Keratinocyte (primary cell): ENCODE measurements at regions not wholly inside any gene's neighbourhood (a gene's known extent, or its start where the extent isn't known, plus 50 kb on each side); places are given as distances from the start of the nearest gene placed in this dataset.

Experiments used
- DNase-seq: peaks from one replicate; pipeline ENCODE4 v3.0.0-alpha.2; 2011; ENCODE audit warnings: low read depth, missing footprints, low spot score
- FAIRE-seq: peaks from 2 replicates; lab custom pipeline; 2011; peaks lifted over from hg19 to GRCh38; lab: Jason Lieb, UNC
- H2AFZ ChIP-seq: 2 replicates; pipeline ENCODE4 v1.6.0; 2012; ENCODE audit warnings: low read length, control low read depth, inconsistent platforms; ENCODE audit not compliant: control insufficient read depth
- H3K27ac ChIP-seq: 2 replicates; pipeline ENCODE4 v1.5.1; 2011; ENCODE audit warnings: low read length; ENCODE audit not compliant: control insufficient read depth, insufficient read depth
- H3K27me3 ChIP-seq: 3 replicates; pipeline ENCODE4 v1.6.0; 2011; ENCODE audit warnings: low read length; ENCODE audit not compliant: control insufficient read depth, insufficient read depth; ENCODE audit errors: extremely low read depth
- H3K36me3 ChIP-seq, 2 experiments: 2 replicates in 1 of 2; 3 replicates in 1 of 2; pipeline ENCODE4 v1.5.1; 2011; ENCODE audit warnings: low read length in 2 of 2, mild to moderate bottlenecking in 1 of 2; ENCODE audit not compliant: control insufficient read depth in 2 of 2, insufficient read depth in 2 of 2; ENCODE audit errors: extremely low read depth in 1 of 2
- H3K4me1 ChIP-seq: 3 replicates; pipeline ENCODE4 v1.5.1; 2011; ENCODE audit warnings: low read length; ENCODE audit not compliant: control insufficient read depth, insufficient read depth; ENCODE audit errors: extremely low read depth
- H3K4me2 ChIP-seq: 3 replicates; pipeline ENCODE4 v1.6.0; 2011; ENCODE audit warnings: low read depth, low read length; ENCODE audit not compliant: control insufficient read depth, insufficient read depth; ENCODE audit errors: extremely low read depth
- H3K4me3 ChIP-seq, 3 experiments: fragments of 200-600 bp in 1 of 3; sonication (generic) in 1 of 3; 2 replicates in 2 of 3; 3 replicates in 1 of 3; pipeline ENCODE4 v1.5.1; 2011 to 2016; ENCODE audit warnings: low read length in 3 of 3, mild to moderate bottlenecking in 3 of 3, control low read depth in 2 of 3, inconsistent platforms in 1 of 3, low read depth in 1 of 3, mixed read lengths in 1 of 3, mixed run types in 1 of 3, moderate library complexity in 1 of 3; ENCODE audit not compliant: control insufficient read depth in 2 of 3, insufficient read depth in 2 of 3; ENCODE audit errors: extremely low read depth in 1 of 3
- H3K79me2 ChIP-seq: 2 replicates; pipeline ENCODE4 v1.6.0; 2012; ENCODE audit warnings: low read length; ENCODE audit not compliant: control insufficient read depth, insufficient read depth
- H3K9ac ChIP-seq: 3 replicates; pipeline ENCODE4 v1.6.0; 2011; ENCODE audit warnings: low read length; ENCODE audit not compliant: control insufficient read depth, insufficient read depth; ENCODE audit errors: extremely low read depth
- H3K9me1 ChIP-seq: 3 replicates; pipeline ENCODE4 v1.6.0; 2011; ENCODE audit warnings: low read length; ENCODE audit not compliant: control insufficient read depth, insufficient read depth; ENCODE audit errors: extremely low read depth
- H3K9me3 ChIP-seq: 2 replicates; pipeline ENCODE4 v1.5.1; 2012; ENCODE audit warnings: low read depth, low read length; ENCODE audit not compliant: control insufficient read depth
- H4K20me1 ChIP-seq: 3 replicates; pipeline ENCODE4 v1.6.0; 2011; ENCODE audit warnings: low read length; ENCODE audit not compliant: control insufficient read depth, insufficient read depth; ENCODE audit errors: extremely low read depth
- EZH2 ChIP-seq: IDR thresholded peaks from one replicate; pipeline ENCODE4 v1.6.1; 2012; ENCODE audit warnings: inconsistent platforms, mild to moderate bottlenecking, low read length, moderate library complexity
- dilution Hi-C: fragments of 300-500 bp; cut with MboI; formaldehyde crosslinking; loops from one replicate; pipeline ENCODE4 v1.7.0; 2020; ENCODE audit warnings: low sequenced_read_pairs; ENCODE audit not compliant: extremely low pct_ligation_motif_present
- TF ChIP-seq, protein P1 (sequence below), 3 experiments: IDR thresholded peaks in 1 of 3; conservative IDR thresholded peaks in 1 of 3; optimal IDR thresholded peaks in 1 of 3; 2 replicates in 2 of 3; 3 replicates in 1 of 3; pipeline versions ENCODE3 to v1.5.1; 2011; ENCODE audit warnings: low read length in 3 of 3, mild to moderate bottlenecking in 3 of 3, moderate library complexity in 2 of 3, control low read depth in 1 of 3, inconsistent platforms in 1 of 3; ENCODE audit not compliant: insufficient read depth in 2 of 3; ENCODE audit errors: extremely low read depth in 1 of 3

DNA sequence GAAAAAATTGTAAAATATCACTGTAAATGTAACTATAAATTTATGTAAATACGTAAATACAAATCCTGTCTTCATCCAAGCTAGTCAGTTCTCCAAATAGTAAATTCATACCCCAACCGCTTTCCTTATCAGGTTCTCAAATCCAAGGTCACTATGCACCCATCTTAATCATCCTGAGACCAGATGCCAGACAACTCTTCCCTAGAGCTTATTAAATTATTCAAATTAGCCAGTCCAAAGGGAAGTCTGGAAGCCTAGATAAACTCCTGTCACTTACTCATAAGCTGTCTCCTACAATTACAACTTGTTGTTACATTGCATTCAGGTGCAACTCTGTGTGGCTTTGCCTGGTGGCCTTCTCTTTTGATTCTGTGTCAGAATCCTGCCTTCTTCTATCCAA is 836.1 kb upstream of the PCDH20 start:
- no peak for FAIRE-seq
- no peaks in the 10 kb centered on the region for H3K36me3 ChIP-seq

DNA sequence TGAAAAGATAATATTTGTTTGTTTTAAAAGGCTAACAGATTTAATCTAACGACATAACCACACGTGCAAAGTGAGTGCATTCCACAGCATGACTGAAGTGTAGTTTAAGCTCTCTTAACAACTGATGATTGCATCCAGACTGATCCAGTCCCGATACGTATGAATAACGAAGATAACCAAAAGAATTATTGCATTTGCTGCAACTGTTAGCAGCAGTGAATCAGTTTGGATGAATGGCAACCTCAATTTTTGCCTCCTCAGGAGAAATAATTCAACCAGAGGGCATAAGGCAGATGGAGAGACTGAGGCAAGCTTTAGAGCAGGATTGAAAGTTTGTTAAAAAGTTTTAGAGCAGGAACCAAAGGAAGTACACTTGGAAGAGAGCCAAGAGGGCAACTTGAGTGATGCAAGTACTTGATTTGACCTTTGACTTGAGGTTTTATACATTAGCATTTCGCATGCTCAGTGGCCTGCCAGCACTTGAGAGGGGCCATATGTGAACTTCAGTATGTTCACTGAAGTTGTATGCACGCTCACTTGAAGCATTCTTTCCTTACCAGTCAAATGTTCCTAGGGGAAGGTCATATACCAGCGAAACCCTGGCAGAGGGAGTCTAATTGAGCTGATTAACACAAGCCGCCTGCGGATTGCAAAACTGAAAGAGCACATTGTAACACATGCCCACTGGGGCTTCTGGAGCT is 835.0 kb upstream of the PCDH20 start:
- no peaks in the 10 kb centered on the region for H3K9me1 ChIP-seq
- dilution Hi-C loops, result no loop called here
- no peaks in the 10 kb centered on the region for H3K4me1 ChIP-seq
- no peak overlapping the region for H3K9ac ChIP-seq
- H3K9me3 ChIP-seq, result no peaks in the 10 kb centered on the region
- no peaks in the 10 kb centered on the region for H3K79me2 ChIP-seq
- H3K36me3 ChIP-seq, result no peaks in the 10 kb centered on the region
- H4K20me1 ChIP-seq, result no peaks in the 10 kb centered on the region
- H3K4me2 ChIP-seq, result no peak overlapping the region
- DNase-seq, result no peak
- FAIRE-seq, result no peak
- H2AFZ ChIP-seq, result no peak overlapping the region
- no peak overlapping the region for H3K4me3 ChIP-seq
- TF ChIP-seq, protein P1, sequence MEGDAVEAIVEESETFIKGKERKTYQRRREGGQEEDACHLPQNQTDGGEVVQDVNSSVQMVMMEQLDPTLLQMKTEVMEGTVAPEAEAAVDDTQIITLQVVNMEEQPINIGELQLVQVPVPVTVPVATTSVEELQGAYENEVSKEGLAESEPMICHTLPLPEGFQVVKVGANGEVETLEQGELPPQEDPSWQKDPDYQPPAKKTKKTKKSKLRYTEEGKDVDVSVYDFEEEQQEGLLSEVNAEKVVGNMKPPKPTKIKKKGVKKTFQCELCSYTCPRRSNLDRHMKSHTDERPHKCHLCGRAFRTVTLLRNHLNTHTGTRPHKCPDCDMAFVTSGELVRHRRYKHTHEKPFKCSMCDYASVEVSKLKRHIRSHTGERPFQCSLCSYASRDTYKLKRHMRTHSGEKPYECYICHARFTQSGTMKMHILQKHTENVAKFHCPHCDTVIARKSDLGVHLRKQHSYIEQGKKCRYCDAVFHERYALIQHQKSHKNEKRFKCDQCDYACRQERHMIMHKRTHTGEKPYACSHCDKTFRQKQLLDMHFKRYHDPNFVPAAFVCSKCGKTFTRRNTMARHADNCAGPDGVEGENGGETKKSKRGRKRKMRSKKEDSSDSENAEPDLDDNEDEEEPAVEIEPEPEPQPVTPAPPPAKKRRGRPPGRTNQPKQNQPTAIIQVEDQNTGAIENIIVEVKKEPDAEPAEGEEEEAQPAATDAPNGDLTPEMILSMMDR (optimal IDR thresholded peaks at IDR 0.05 in 1 of 3, IDR thresholded peaks at IDR 0.05 in 1 of 3, conservative IDR thresholded peaks at IDR 0.05 in 1 of 3; ENCODE audit: extremely low read depth in 1 of 3, insufficient read depth in 2 of 3, low read length in 3 of 3), result no peak
- TF ChIP-seq EZH2, result no peak
- H3K27me3 ChIP-seq, result no peaks in the 10 kb centered on the region
- no peak overlapping the region for H3K27ac ChIP-seq

More for the DNA sequence above, 836.1 kb upstream of the PCDH20 start:
- H3K79me2 ChIP-seq, result no peaks in the 10 kb centered on the region
- no peak overlapping the region for H3K27ac ChIP-seq
- no peaks in the 10 kb centered on the region for H4K20me1 ChIP-seq
- no peaks in the 10 kb centered on the region for H3K27me3 ChIP-seq
- dilution Hi-C loops, result no loop called here
- no peaks in the 10 kb centered on the region for H3K4me1 ChIP-seq
- H2AFZ ChIP-seq, result no peak overlapping the region
- H3K9ac ChIP-seq, result no peak overlapping the region
- no peaks in the 10 kb centered on the region for H3K9me3 ChIP-seq
- H3K4me3 ChIP-seq, result no peak overlapping the region
- DNase-seq, result no peak
- TF ChIP-seq, protein P1 (optimal IDR thresholded peaks at IDR 0.05 in 1 of 3, IDR thresholded peaks at IDR 0.05 in 1 of 3, conservative IDR thresholded peaks at IDR 0.05 in 1 of 3; ENCODE audit: extremely low read depth in 1 of 3, insufficient read depth in 2 of 3, low read length in 3 of 3), result no peak
- TF ChIP-seq EZH2, result no peak
- H3K9me1 ChIP-seq, result no peaks in the 10 kb centered on the region
- H3K4me2 ChIP-seq, result no peak overlapping the region
